ENCODE measurements at regions not wholly inside any gene's neighbourhood (a gene's known extent, or its start where the extent isn't known, plus 50 kb on each side); places are given as distances from the start of the nearest gene placed in this dataset.

GRCh38 chr4:156614536-156614935, 357.1 kb downstream of the PDGFC start:
- no peak for DNase-seq (ENCODE audit: insufficient read length)
- no peak for FAIRE-seq
- TF ChIP-seq POLR2AphosphoS5 (IDR thresholded peaks at IDR 0.05; ENCODE audit: low read depth, low read length) (no peak), TAF1 (IDR thresholded peaks at IDR 0.05; ENCODE audit: borderline replicate concordance, low read depth, low read length) (no peak), POLR2A (IDR thresholded peaks at IDR 0.05; ENCODE audit: low read depth, low read length) (no peak)

DNA sequence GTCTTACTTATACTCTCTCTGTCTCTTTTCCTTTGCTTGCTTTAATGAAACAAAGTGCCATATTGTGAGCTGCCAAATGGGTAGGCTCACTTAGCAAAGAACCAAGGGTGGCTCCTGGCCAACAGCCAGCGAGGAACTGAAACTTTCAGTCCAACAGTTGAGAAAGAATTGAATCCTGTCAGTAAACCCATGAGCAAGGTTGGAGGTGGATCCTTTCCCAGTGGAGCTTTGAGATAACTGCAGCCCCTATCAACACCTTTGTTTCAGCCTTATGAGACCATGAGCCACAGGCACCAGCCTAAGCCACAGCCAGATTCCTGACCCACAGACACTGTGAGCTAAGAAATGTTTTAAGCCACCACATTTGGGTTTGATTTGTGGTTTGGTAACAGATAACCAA, 362.2 kb downstream of the PDGFC start:
- DNase-seq (ENCODE audit: insufficient read length), result no peak
- TF ChIP-seq TAF1 (IDR thresholded peaks at IDR 0.05; ENCODE audit: borderline replicate concordance, low read depth, low read length) (no peak), POLR2AphosphoS5 (IDR thresholded peaks at IDR 0.05; ENCODE audit: low read depth, low read length) (no peak), POLR2A (IDR thresholded peaks at IDR 0.05; ENCODE audit: low read depth, low read length) (no peak)
- FAIRE-seq, result no peak

GRCh38 chr4:156608651-156609050, 362.9 kb downstream of the PDGFC start:
- TF ChIP-seq POLR2A (IDR thresholded peaks at IDR 0.05; ENCODE audit: low read depth, low read length) (no peak), TAF1 (IDR thresholded peaks at IDR 0.05; ENCODE audit: borderline replicate concordance, low read depth, low read length) (no peak), POLR2AphosphoS5 (IDR thresholded peaks at IDR 0.05; ENCODE audit: low read depth, low read length) (no peak)
- FAIRE-seq (no peak), DNase-seq (ENCODE audit: insufficient read length) (no peak)

GRCh38 chr4:156607478-156607857, 364.1 kb downstream of the PDGFC start:
- no peak for FAIRE-seq
- no peak for TF ChIP-seq POLR2AphosphoS5 (IDR thresholded peaks at IDR 0.05; ENCODE audit: low read depth, low read length)
- no peak for TF ChIP-seq POLR2A (IDR thresholded peaks at IDR 0.05; ENCODE audit: low read depth, low read length)
- no peak for TF ChIP-seq TAF1 (IDR thresholded peaks at IDR 0.05; ENCODE audit: borderline replicate concordance, low read depth, low read length)
- DNase-seq (ENCODE audit: insufficient read length), result no peak

GRCh38 chr4:156606554-156607477, 364.8 kb downstream of the PDGFC start:
- TF ChIP-seq TAF1 (IDR thresholded peaks at IDR 0.05; ENCODE audit: borderline replicate concordance, low read depth, low read length) (no peak), POLR2A (IDR thresholded peaks at IDR 0.05; ENCODE audit: low read depth, low read length) (no peak), POLR2AphosphoS5 (IDR thresholded peaks at IDR 0.05; ENCODE audit: low read depth, low read length) (no peak)
- FAIRE-seq (no peak), DNase-seq (ENCODE audit: insufficient read length) (no peak)

GRCh38 chr4:156598138-156598681, 373.4 kb downstream of the PDGFC start:
- DNase-seq (ENCODE audit: insufficient read length) (no peak), FAIRE-seq (no peak)
- TF ChIP-seq POLR2A (IDR thresholded peaks at IDR 0.05; ENCODE audit: low read depth, low read length) (no peak), POLR2AphosphoS5 (IDR thresholded peaks at IDR 0.05; ENCODE audit: low read depth, low read length) (no peak), TAF1 (IDR thresholded peaks at IDR 0.05; ENCODE audit: borderline replicate concordance, low read depth, low read length) (no peak)

GRCh38 chr4:156596706-156597329, 374.8 kb downstream of the PDGFC start:
- no peak for TF ChIP-seq POLR2AphosphoS5 (IDR thresholded peaks at IDR 0.05; ENCODE audit: low read depth, low read length)
- no peak for TF ChIP-seq TAF1 (IDR thresholded peaks at IDR 0.05; ENCODE audit: borderline replicate concordance, low read depth, low read length)
- TF ChIP-seq POLR2A (IDR thresholded peaks at IDR 0.05; ENCODE audit: low read depth, low read length), result no peak
- DNase-seq (ENCODE audit: insufficient read length) (no peak), FAIRE-seq (no peak)

GRCh38 chr4:156596026-156596425, 375.6 kb downstream of the PDGFC start:
- TF ChIP-seq TAF1 (IDR thresholded peaks at IDR 0.05; ENCODE audit: borderline replicate concordance, low read depth, low read length) (no peak), POLR2AphosphoS5 (IDR thresholded peaks at IDR 0.05; ENCODE audit: low read depth, low read length) (no peak), POLR2A (IDR thresholded peaks at IDR 0.05; ENCODE audit: low read depth, low read length) (no peak)
- DNase-seq (ENCODE audit: insufficient read length) (no peak), FAIRE-seq (no peak)

DNA sequence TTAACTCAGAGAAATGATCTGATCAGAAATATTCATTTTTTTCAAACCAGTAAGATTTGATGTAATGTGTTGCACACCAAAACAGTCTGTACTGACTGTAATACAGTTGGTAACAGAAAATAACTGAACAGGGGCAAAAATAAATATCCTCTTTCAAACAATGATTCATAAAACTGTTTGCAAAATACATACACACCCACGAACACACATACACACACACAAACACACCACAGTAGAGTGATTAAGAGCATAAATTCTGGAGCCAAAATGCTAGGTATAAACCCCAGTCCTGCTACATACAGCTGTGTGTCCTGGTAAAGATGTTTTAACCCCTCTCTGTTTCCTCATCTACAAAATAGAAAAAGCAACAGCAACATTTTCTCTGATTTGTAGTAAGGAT, 376.6 kb downstream of the PDGFC start:
- FAIRE-seq (no peak), DNase-seq (ENCODE audit: insufficient read length) (no peak)
- TF ChIP-seq POLR2A (IDR thresholded peaks at IDR 0.05; ENCODE audit: low read depth, low read length) (no peak), TAF1 (IDR thresholded peaks at IDR 0.05; ENCODE audit: borderline replicate concordance, low read depth, low read length) (no peak), POLR2AphosphoS5 (IDR thresholded peaks at IDR 0.05; ENCODE audit: low read depth, low read length) (no peak)

DNA sequence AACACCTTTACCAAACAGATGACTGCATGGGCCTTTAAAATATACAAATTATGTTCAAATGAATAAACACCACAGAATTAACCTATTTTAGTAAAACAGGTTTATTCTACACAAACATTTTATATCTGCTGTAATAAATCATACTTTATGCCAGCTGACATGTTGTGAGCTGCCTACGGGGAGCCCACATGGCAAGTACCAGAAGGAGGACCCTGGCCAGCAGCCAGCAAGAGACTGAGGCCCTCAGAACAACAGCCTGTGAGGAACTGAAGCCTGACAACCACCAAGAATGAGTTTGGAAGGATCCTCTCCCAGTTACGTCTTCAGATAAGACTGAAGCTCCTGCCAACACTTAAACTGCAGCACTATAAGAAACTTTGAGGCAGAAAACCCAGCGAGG, 377.0 kb downstream of the PDGFC start:
- DNase-seq (ENCODE audit: insufficient read length) (no peak), FAIRE-seq (no peak)
- TF ChIP-seq POLR2A (IDR thresholded peaks at IDR 0.05; ENCODE audit: low read depth, low read length) (no peak), POLR2AphosphoS5 (IDR thresholded peaks at IDR 0.05; ENCODE audit: low read depth, low read length) (no peak), TAF1 (IDR thresholded peaks at IDR 0.05; ENCODE audit: borderline replicate concordance, low read depth, low read length) (no peak)

GRCh38 chr4:156593464-156593863, 378.1 kb downstream of the PDGFC start:
- DNase-seq (ENCODE audit: insufficient read length) (no peak), FAIRE-seq (no peak)
- no peak for TF ChIP-seq TAF1 (IDR thresholded peaks at IDR 0.05; ENCODE audit: borderline replicate concordance, low read depth, low read length)
- no peak for TF ChIP-seq POLR2A (IDR thresholded peaks at IDR 0.05; ENCODE audit: low read depth, low read length)
- TF ChIP-seq POLR2AphosphoS5 (IDR thresholded peaks at IDR 0.05; ENCODE audit: low read depth, low read length), result no peak
